NCI-H526 treated with DMSO at 0.1 percent for 48 hours (cell line): ENCODE measurements at regions not wholly inside any gene's neighbourhood (a gene's known extent, or its start where the extent isn't known, plus 50 kb on each side); places are given as distances from the start of the nearest gene placed in this dataset.

Experiments
- DNase-seq: peaks from one replicate; lab custom pipeline; 2025; lab: John Stamatoyannopoulos, UW

DNA sequence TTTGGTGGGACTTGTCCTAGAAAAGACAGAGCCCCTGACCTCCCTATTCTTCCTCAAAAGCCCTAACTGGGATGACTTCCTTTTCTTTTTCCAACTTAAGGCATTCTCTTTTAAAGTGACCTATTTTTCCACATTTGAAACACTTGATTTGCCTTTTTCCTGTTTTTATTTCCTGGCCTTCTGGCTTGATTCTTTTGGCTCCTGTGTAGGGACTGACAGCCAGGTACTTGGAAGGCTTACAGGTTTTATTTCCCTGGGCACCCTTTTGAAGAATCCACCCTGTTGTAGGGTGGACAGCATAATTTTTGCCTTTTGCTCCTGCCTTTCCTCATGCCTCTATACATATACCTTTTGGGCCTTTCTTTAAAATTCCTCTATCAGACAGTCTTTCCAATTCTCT, 271.0 kb upstream of the AMELY start:
- no peak for DNase-seq

GRCh38 chrY:7177631-7178030, 266.1 kb upstream of the AMELY start:
- DNase-seq: no peak

GRCh38 chrY:7169475-7169874, 257.9 kb upstream of the AMELY start:
- no peak for DNase-seq

- no peak for DNase-seq
Observed at GRCh38 chrY:7141477-7141876, 229.9 kb upstream of the AMELY start.
